WTC11 (cell line): ENCODE measurements at regions not wholly inside any gene's neighbourhood (a gene's known extent, or its start where the extent isn't known, plus 50 kb on each side); places are given as distances from the start of the nearest gene placed in this dataset.

ENCODE experiments used
- ATF3 ChIP-seq: sonication (generic); formaldehyde crosslinking; conservative IDR thresholded peaks from 2 replicates; pipeline ENCODE4 v1.8.1; 2022; ENCODE audit warnings: mild to moderate bottlenecking, missing genetic modification reagents
- CREB1 ChIP-seq: sonication (generic); formaldehyde crosslinking; IDR thresholded peaks from 2 replicates; pipeline ENCODE4 v1.8.0; 2023; ENCODE audit warnings: mild to moderate bottlenecking, missing genetic modification reagents
- CTCF ChIP-seq: fragments of 200-600 bp; IDR thresholded peaks from 2 replicates; pipeline ENCODE4 v1.8.0; 2022; ENCODE audit warnings: antibody characterized with exemption
- ERG ChIP-seq: fragments of 250-450 bp; sonication (Bioruptor Pico); IDR thresholded peaks from 2 replicates; pipeline ENCODE4 v1.8.0; 2021; ENCODE audit warnings: mild to moderate bottlenecking
- ZNF121 ChIP-seq: sonication (generic); formaldehyde crosslinking; IDR thresholded peaks from 2 replicates; pipeline ENCODE4 v1.8.0; 2023; ENCODE audit warnings: missing genetic modification reagents
- ZNF138 ChIP-seq: sonication (generic); formaldehyde crosslinking; conservative IDR thresholded peaks from 2 replicates; pipeline ENCODE4 v1.8.1; 2022; ENCODE audit warnings: mild to moderate bottlenecking, moderate library complexity, missing genetic modification reagents
- TF ChIP-seq, protein P1 (sequence below): sonication (generic); formaldehyde crosslinking; IDR thresholded peaks from 2 replicates; pipeline ENCODE4 v1.8.1; 2023; ENCODE audit warnings: mild to moderate bottlenecking, missing genetic modification reagents, moderate library complexity
- TF ChIP-seq, protein P2 (sequence below): fragments of 250-450 bp; sonication (Bioruptor Pico); IDR thresholded peaks from 2 replicates; pipeline ENCODE4 v1.9.0; 2021; ENCODE audit warnings: mild to moderate bottlenecking, borderline replicate concordance

GRCh38 chr6:91879386-91879995 is 1292.6 kb upstream of the MAP3K7 start:
- no peak for TF ChIP-seq ZNF138
- no peak for TF ChIP-seq ATF3 (CRISPR knock-in tag)
- no peak for TF ChIP-seq CREB1 (CRISPR knock-in tag)
- TF ChIP-seq, protein P1, sequence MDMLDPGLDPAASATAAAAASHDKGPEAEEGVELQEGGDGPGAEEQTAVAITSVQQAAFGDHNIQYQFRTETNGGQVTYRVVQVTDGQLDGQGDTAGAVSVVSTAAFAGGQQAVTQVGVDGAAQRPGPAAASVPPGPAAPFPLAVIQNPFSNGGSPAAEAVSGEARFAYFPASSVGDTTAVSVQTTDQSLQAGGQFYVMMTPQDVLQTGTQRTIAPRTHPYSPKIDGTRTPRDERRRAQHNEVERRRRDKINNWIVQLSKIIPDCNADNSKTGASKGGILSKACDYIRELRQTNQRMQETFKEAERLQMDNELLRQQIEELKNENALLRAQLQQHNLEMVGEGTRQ: no peak
- no peak for TF ChIP-seq CTCF
- TF ChIP-seq ERG (CRISPR knock-in tag): no peak
- TF ChIP-seq, protein P2, sequence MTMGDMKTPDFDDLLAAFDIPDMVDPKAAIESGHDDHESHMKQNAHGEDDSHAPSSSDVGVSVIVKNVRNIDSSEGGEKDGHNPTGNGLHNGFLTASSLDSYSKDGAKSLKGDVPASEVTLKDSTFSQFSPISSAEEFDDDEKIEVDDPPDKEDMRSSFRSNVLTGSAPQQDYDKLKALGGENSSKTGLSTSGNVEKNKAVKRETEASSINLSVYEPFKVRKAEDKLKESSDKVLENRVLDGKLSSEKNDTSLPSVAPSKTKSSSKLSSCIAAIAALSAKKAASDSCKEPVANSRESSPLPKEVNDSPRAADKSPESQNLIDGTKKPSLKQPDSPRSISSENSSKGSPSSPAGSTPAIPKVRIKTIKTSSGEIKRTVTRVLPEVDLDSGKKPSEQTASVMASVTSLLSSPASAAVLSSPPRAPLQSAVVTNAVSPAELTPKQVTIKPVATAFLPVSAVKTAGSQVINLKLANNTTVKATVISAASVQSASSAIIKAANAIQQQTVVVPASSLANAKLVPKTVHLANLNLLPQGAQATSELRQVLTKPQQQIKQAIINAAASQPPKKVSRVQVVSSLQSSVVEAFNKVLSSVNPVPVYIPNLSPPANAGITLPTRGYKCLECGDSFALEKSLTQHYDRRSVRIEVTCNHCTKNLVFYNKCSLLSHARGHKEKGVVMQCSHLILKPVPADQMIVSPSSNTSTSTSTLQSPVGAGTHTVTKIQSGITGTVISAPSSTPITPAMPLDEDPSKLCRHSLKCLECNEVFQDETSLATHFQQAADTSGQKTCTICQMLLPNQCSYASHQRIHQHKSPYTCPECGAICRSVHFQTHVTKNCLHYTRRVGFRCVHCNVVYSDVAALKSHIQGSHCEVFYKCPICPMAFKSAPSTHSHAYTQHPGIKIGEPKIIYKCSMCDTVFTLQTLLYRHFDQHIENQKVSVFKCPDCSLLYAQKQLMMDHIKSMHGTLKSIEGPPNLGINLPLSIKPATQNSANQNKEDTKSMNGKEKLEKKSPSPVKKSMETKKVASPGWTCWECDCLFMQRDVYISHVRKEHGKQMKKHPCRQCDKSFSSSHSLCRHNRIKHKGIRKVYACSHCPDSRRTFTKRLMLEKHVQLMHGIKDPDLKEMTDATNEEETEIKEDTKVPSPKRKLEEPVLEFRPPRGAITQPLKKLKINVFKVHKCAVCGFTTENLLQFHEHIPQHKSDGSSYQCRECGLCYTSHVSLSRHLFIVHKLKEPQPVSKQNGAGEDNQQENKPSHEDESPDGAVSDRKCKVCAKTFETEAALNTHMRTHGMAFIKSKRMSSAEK (CRISPR knock-in tag): no peak
- TF ChIP-seq ZNF121 (CRISPR knock-in tag): no peak
